ENCODE measurements at regions not wholly inside any gene's neighbourhood (a gene's known extent, or its start where the extent isn't known, plus 50 kb on each side); places are given as distances from the start of the nearest gene placed in this dataset.

DNA sequence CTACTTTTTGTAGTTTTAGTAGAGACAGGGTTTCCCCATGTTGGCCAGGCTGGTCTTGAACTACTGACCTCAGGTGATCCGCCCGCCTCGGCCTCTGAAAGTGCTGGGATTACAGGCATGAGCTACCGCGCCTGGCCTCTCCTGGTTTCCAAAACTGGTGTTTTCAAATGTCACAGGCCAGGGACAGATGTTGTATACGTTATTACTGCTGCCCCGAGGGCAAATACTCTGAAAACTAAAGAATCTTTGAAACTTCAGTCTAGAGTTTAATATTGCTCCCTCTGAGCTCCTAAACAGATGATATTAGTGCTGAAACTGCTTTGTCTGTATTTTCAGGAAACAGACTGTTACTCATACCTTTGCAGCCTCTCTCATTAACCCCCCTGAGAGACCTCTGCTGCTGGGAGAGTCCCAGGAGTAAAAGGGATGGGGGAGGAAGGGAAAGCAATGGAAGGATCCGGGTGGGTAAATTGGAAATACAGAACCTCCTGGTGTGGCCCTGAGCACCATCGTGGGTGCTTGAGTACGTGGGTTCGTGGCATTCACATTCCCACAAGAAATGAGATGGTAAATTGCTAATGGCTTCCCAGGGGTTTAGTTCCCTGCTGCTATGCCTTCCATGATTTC is 96.3 kb upstream of the IGF1R start:
- H3K27ac ChIP-seq, result no peak overlapping the region
- TF ChIP-seq, protein P1, sequence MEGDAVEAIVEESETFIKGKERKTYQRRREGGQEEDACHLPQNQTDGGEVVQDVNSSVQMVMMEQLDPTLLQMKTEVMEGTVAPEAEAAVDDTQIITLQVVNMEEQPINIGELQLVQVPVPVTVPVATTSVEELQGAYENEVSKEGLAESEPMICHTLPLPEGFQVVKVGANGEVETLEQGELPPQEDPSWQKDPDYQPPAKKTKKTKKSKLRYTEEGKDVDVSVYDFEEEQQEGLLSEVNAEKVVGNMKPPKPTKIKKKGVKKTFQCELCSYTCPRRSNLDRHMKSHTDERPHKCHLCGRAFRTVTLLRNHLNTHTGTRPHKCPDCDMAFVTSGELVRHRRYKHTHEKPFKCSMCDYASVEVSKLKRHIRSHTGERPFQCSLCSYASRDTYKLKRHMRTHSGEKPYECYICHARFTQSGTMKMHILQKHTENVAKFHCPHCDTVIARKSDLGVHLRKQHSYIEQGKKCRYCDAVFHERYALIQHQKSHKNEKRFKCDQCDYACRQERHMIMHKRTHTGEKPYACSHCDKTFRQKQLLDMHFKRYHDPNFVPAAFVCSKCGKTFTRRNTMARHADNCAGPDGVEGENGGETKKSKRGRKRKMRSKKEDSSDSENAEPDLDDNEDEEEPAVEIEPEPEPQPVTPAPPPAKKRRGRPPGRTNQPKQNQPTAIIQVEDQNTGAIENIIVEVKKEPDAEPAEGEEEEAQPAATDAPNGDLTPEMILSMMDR (conservative IDR thresholded peaks at IDR 0.05), result no peak
- no peak for TF ChIP-seq ZFX (IDR thresholded peaks at IDR 0.05)

GRCh38 chr15:98554272-98555172 is 93.8 kb upstream of the IGF1R start:
- TF ChIP-seq, protein P1 (conservative IDR thresholded peaks at IDR 0.05), result no peak
- no peak for TF ChIP-seq ZFX (IDR thresholded peaks at IDR 0.05)
- no peak overlapping the region for H3K27ac ChIP-seq

- H3K27ac ChIP-seq, result no peak overlapping the region
- no peak for TF ChIP-seq ZFX (IDR thresholded peaks at IDR 0.05)
- TF ChIP-seq, protein P1 (conservative IDR thresholded peaks at IDR 0.05), result no peak
These were observed 93.2 kb upstream of the IGF1R start for GRCh38 chr15:98555173-98555515.

GRCh38 chr15:98556321-98556720 is 92.0 kb upstream of the IGF1R start:
- TF ChIP-seq ZFX (IDR thresholded peaks at IDR 0.05), result no peak
- TF ChIP-seq, protein P1 (conservative IDR thresholded peaks at IDR 0.05), result no peak
- no peak overlapping the region for H3K27ac ChIP-seq

- H3K27ac ChIP-seq, result no peak overlapping the region
- TF ChIP-seq, protein P1 (conservative IDR thresholded peaks at IDR 0.05), result no peak
- TF ChIP-seq ZFX (IDR thresholded peaks at IDR 0.05), result no peak
These were observed 88.0 kb upstream of the IGF1R start for GRCh38 chr15:98560338-98560737.

DNA sequence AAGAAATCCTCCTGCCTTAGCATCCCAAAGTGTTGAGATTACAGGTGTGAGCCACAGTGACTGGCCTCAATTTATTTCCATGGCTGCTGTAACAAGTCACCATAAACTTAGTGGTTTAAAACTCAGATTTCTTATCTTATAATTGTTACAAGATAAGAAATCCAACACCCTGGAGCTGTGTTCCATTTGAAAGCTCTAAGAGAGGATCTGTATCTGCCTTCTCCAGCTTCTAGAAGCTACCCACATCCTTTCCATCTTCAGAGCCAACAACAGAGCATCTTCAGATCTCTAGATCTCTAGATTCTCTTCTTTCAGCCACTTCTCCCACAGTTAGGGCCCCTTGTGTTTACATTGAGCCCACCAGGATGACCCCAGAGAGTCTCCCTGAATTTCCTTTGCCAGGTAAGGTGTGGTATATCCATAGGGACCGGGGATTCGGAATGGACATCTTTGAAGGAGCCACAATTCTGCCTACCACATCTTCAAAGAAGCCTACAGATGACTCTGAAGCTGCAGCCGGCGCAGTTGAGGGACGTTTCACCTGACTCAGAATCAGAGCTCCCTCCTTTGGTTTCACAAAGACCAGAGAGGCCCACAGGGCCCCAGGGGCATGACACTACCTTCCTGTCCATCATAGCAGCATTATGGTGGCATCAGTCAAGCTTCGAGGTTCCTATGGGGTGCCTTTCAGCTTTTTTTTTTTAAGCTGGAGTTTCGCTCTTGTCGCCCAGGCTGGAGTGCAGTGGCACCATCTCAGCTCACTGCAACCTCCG is 87.0 kb upstream of the IGF1R start:
- TF ChIP-seq ZFX (IDR thresholded peaks at IDR 0.05), result no peak
- TF ChIP-seq, protein P1 (conservative IDR thresholded peaks at IDR 0.05), result no peak

More for the DNA sequence above, 87.0 kb upstream of the IGF1R start:
- no peak overlapping the region for H3K27ac ChIP-seq
